B cell (primary cell): ENCODE measurements at regions not wholly inside any gene's neighbourhood (a gene's known extent, or its start where the extent isn't known, plus 50 kb on each side); places are given as distances from the start of the nearest gene placed in this dataset.

ENCODE experiments used
- EZH2 ChIP-seq: IDR thresholded peaks from 2 replicates; pipeline ENCODE4 v1.6.1; 2012; ENCODE audit warnings: borderline replicate concordance, low read depth, mild to moderate bottlenecking, moderate library complexity, low read length; ENCODE audit not compliant: insufficient read depth, poor library complexity, severe bottlenecking
- TF ChIP-seq, protein P1 (sequence below): fragments of 200-600 bp; IDR thresholded peaks from one replicate; pipeline ENCODE4 v1.8.0; 2022; ENCODE audit warnings: antibody characterized with exemption, mild to moderate bottlenecking

- TF ChIP-seq, protein P1, sequence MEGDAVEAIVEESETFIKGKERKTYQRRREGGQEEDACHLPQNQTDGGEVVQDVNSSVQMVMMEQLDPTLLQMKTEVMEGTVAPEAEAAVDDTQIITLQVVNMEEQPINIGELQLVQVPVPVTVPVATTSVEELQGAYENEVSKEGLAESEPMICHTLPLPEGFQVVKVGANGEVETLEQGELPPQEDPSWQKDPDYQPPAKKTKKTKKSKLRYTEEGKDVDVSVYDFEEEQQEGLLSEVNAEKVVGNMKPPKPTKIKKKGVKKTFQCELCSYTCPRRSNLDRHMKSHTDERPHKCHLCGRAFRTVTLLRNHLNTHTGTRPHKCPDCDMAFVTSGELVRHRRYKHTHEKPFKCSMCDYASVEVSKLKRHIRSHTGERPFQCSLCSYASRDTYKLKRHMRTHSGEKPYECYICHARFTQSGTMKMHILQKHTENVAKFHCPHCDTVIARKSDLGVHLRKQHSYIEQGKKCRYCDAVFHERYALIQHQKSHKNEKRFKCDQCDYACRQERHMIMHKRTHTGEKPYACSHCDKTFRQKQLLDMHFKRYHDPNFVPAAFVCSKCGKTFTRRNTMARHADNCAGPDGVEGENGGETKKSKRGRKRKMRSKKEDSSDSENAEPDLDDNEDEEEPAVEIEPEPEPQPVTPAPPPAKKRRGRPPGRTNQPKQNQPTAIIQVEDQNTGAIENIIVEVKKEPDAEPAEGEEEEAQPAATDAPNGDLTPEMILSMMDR, result no peak
- no peak for TF ChIP-seq EZH2
These were observed 77.7 kb upstream of the SLC22A23 start for GRCh38 chr6:3534599-3534998.
